GDM1 (cell line): ENCODE measurements at regions not wholly inside any gene's neighbourhood (a gene's known extent, or its start where the extent isn't known, plus 50 kb on each side); places are given as distances from the start of the nearest gene placed in this dataset.

ENCODE experiments used
- DNase-seq: peaks from one replicate; lab custom pipeline; 2025; lab: John Stamatoyannopoulos, UW

DNA sequence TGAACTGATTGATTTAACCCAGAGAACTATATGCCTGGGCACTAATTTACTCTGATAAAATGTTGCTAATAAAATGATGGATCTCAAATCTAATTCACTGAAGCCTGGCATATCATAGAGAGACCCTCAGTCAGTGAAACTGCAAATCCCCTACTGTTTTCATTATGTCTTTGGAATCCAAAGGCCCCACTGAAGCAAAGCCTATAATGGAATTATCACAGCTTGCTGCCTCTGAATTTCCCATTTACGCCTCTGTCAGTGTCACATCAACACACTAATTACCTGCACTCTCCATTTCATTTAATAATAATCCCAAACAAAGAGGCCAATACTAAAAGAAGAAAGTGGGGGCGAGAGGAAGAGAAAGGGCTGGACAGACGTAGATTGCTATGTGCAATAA lies 470.9 kb downstream of the MBD2 start:
- no peak for DNase-seq

DNA sequence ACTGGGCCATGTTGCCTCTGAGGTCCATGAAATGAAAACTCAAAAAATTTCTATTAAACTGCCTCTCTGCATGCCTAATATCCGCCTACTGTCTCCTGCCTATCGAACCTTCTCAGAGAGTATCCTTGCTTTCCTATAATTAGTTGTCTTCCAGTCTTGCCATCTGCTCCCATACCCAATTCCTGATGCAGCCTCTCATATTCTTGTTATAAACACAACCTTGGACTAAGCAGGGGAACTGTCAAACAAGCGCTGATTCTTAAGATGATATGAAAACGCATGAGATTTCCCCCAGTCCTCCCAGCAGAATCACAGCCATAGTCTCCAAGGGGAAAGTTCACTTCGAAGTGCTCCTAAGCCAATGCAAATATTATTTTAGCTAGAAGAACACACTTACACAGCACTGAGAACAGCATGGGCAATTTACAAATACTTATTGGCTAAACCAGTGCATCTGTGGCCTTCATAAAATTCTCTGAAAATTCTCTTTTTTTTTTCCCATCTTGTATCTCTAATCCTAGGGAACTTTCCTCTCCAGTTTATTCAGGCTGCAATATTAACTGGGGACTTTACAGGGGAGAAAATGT lies 471.6 kb downstream of the MBD2 start:
- DNase-seq: no peak

DNA sequence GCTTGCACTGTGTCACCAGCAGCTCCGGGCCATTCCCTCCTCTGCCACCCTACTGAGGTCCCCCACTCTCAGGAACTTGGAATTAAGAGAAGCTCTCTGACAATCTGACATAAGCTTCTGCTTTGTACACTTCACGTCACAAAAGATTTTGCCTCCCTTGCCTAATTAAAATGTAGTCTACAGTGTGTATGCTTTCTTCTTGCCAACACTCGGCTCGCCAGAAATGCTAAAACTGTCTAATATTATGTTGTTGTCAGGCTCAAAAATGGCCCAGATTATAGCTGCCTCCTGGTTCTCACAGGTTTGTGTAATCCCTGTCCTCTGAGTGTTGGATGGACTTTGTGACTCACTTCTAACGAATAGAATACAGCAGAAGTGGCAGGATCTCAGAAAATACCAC lies 474.7 kb downstream of the MBD2 start:
- DNase-seq: no peak

DNA sequence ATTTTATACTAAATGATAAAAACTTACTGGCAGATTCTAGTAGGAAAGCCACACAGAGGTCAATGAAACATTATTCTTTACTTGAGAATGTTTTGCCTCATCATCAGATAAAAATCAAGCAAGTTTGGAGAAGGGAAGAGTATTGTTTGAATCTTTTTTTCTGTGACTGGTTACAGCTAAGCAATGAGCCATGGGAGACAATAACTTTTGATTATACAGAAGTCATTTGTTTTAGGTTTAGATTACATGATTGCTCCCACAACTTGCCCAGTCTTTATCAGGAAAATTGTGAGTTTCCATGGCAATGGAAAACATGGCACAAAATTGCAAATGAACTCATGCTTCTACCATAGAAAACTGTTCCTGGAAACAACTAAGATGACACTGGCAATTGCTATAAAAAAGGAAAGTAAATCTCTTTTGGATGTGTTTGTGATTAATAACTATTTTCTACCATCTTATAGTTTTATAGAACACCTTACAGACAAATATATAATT lies 476.8 kb downstream of the MBD2 start:
- DNase-seq: no peak

DNA sequence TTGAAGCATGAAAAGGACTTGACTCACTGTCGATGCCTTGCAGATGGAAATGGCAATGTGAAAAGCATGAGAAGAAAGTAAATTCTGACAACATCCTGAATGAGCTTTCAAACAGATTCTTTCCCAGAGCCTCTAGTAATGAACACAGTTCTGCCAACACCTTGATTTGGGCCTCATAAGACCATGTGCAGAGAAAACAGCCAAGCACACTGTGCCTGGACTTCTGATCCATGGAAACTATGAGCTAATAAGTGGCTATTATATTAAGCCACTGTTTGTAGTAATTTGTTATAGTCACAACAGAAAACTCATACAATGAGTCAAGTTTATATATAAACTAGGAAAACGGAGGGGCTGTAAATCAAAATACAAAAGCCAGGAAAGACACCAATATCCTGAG lies 477.3 kb downstream of the MBD2 start:
- DNase-seq: no peak

DNA sequence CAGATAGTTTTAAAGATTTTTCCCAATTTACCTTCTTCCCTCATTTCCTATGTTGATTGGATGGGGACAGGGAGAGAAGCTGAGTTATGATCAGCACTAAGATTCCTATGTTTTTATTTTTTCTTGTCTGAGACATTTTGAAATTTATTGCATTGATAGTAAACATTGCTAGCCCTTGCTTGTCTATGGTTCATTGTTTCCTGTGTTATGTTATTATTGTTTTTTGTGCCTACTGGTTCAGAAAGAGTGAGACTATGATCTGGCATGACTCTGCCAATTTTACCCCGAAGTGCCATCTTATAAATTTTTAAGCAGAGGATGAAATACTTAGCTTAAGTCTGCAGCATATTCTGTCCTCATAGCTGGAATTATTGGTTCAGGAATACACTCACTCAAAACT lies 478.5 kb downstream of the MBD2 start:
- DNase-seq: no peak

DNA sequence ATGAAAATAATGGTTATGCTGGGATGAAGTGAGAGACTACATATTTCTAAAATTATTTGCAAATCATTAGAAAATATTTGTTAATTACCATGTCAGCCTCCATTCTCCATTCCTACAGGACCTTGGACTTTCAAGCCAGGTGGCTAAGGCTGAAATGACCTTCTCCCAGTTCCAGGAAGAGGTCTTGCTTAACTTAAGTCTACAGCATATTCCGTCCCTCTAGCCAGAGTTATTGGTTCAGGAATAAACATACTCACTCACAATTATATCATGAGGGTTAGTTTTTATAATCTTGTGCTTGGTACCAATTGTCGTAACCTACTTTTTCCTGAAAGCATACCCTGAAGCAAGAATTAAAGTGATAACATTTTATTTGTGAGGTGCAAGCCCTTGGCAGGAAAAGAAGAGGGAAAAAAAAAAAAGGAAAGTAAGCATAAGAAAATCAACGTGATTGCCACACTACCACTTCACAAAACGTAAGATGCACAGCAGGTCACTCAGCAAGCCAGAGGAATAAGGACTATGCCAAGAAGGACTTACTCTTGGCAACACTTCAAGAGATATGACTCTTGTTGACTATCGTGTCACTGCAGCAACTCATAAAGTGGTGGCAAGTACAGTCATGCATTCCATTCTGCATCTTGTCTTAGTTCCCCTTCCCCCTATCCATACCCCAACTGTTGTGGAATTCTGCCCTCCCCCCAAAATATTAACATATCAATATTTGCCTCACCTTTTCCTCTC lies 479.1 kb downstream of the MBD2 start:
- no peak for DNase-seq

DNA sequence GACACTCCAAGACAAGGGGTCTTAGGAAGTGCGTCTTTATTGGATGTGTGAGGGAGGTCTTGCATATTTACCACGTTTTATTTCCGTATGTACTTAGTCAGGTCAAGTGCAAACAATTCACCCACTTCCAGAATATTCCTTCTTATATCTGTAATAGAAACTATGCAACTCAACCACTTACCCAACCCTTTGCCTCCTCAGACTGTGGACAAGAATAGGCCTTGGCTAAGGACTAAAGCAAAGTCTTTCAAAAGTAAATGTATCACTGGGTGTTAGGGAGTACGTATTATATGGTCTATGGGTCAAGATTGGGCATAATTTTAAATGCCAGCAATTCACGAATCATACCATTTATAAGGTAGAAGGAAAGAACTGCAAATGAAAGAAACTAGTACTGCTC lies 484.8 kb downstream of the MBD2 start:
- no peak for DNase-seq

DNA sequence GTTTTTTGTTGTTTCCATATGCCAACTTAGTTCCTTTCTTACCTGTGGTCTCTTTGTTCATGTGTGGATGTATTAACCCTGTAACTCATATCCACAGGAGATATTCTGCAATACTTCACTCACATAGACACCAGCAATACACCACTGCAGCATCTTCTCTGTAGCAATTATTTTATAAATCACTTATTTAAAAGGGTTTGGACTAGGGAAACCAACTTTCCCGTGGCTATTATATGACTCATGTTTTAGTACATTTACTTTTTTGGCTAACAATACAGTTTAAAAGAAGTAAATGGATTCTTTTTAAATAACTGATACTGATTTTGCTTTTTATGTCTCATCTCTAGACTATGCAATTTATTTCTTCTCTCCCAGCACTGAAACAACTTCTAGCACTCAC lies 488.9 kb downstream of the MBD2 start:
- no peak for DNase-seq

DNA sequence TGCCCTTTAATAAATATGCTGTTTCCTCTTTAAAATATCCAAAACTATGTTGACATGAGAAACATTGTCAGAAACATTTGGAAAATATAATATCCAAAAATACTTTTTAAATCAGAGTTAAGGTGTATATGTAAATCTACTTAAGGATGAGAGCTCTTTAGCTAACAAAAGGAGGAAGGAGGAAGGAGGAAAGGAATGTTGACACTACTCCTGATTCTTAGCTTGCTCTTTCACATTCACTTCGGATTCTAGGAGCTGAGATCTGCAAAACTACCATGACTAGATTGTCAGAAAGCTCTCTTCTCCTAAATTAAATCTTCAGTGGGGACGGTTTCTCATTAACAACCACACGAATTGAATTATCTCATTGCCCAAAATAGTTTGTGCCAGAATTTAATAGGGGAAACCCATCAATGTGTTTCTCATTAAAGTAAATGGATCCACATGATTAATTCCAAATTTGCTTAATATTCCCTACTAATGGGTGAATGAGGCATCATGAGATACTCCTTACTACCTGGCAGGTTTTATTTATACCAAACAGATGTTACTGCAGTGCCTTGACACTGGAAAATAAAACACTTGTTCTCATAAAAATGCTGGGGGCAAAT lies 509.1 kb downstream of the MBD2 start:
- DNase-seq: no peak

DNA sequence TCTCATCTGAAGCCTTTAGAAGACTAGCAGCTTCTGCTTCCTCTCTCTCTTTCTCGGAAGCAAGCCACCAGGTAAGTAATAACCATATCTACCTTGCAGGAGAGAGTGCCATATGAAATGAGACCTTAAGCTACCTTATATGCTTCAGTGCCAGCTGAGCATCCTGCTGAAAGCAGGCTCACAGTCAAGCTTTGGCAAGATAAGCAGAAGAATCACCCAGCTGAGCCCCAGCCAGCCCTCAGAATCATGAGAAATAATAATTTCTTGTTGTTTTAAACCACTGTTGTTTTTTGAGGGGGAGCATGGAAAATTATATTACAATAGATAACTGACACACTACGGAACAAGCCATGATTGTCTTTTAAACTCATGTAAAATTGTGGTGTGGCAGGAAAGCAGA lies 514.4 kb downstream of the MBD2 start:
- DNase-seq: no peak

DNA sequence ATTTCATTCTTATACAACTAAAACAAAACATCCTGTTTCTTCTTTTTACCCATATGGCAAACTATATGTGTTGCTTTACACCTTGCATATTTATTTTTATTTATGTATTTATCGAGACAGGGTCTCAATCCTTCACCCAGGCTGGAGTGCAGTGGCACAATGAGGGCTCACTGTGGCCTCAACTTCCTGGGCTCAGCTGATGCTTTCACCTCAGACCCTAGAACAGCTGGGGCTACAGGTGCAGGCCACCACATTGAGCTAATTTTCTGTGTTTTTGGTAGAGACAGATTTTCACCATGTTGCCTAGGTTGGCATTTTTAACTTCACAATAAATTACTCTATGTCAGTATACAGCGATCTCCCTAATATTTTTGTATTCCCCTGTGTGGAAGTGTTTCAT lies 522.0 kb downstream of the MBD2 start:
- DNase-seq: no peak

DNA sequence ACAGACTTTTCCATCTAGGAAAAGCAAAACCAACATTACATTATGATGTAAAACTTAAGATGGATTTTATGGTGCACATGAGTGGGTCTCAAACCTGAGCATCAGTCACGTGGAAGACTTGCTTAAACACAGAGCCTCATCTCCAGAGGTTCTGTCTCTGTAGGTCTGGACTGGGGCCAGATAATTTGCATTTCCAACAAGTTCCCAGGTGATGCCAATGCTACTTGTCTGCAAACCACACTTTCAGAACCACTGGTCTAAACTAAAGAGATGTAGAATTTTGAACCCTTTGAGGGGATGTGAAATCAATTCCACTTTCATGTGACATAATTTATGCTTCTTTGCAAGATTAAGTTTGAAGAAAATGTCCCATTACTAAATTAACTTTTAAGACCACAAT lies 522.8 kb downstream of the MBD2 start:
- DNase-seq: no peak

DNA sequence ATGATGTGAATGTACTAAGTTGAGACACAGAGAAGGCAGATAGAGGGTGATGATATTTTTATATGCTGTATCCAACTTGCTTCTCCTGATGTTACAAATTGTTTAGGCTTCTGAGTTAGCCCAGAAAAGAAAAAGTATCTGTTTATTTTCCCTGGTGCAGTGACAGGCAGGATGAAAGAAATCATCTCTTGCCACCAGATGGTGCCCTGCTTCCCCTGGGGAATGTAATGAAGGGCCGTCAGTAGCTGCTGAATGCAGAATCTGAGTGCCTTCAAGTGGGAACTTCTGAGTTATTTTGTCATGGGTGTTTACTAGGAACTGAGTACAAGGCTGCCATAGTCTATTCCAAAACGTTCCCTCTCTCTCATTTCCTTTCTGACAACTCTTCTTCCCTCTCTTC lies 525.6 kb downstream of the MBD2 start:
- no peak for DNase-seq

DNA sequence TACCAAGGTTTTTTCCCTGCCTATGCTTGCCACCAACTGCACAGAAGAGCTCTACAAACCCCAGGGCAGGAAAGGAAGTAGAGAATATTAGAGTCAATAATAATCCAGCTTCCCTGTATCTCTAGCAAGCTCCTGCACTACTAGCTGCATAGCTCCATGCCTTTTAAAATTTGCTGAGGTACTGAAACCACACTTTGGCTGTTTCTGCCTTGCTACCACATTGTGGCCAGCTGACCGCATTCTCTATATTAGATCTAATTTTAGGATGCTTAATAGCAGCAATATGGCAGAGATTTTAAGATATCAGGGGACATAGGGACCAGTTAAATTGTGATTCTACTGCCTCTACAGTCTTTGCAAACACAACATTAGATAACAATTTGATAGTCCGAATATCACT lies 534.6 kb downstream of the MBD2 start:
- no peak for DNase-seq

DNA sequence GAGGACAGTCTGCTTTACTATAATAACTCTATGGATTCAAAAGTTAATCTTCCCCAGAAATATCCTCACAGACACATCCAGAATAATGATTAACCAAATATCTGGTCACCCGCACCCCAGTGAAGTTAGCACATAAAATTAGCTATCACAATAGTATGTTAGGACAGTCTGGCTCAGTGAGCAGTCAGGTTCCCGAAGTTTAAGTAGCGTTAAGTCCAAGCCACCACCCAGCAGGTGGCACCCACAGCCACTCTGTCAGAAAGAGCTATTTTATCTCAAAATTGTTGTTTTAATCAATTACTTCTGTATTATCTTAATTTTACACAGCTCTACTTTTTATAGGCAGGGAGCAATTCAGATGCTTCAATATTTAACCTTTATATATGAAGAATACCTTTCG lies 537.5 kb downstream of the MBD2 start:
- DNase-seq: no peak

DNA sequence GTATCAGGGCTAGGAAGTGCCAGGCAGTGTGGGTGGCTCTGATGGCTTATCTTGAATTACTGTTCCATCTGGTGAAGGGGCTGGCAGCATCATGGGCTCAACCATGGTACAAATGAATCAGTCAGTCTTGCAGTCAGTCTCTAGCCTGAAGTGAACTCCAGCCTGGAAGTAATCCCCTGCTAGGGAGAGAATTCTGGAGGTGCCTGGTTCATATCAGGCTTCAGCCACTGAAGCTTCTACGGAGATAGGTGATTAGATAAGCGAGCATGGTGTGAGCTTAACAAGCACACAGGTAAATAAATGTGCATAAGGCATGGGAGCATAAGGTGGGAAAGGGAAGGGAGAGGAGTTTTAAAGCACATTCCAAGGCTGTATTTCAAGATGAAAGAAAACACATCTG lies 541.7 kb downstream of the MBD2 start:
- no peak for DNase-seq

DNA sequence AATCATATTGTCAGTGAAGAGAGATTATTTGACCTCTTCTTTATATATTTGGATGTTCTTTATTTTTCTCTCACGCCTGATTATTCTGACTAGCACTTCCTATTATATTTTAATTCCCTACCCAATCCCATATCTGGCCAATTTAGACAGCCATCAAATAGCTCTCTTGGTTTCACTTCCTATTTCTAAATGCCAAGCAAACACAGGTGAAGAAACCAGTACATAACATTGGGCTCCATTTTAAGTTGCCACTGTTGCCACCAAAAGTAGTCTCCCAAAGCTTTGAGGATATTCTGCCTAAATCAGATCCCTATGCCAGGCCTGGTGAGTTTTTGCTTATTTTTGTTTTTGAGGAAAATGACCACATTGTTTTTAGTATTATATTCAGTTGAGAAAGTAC lies 547.0 kb downstream of the MBD2 start:
- no peak for DNase-seq

DNA sequence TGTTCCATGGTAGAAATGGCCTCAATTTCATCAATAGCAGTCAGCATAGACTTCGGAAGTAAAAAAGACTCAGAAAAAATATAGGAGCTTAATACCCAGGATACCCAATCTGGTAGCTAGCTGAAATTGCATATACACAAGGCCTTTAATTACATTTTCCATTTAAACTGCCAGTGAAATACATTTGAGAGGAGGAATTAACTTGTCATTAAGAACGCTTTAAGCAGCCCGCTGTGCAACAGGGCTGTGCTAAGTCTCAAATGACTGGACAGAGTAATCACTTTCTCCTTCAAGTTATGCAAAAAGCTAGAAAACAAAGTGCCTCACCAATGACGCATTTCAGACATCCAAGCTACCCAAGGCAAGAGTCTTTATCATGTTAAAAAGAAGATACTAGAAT lies 558.8 kb downstream of the MBD2 start:
- no peak for DNase-seq

DNA sequence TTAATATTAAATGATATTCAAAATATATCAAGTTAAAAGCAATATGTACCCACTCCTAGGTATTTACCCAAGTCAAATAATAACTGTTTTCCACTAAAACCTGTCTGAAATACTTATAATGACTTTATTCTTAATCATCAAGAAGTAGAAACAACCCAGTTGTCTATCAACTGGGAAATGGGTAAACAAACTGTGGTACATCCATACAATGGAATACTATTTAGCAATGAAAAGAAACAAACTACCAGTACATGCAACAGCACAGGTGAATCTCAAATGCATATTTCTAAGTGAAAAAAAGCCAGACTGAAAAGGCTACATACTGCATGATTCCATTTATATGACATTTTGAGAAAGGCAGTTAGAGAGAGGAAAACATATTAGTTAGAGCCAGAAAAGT lies 559.9 kb downstream of the MBD2 start:
- no peak for DNase-seq

DNA sequence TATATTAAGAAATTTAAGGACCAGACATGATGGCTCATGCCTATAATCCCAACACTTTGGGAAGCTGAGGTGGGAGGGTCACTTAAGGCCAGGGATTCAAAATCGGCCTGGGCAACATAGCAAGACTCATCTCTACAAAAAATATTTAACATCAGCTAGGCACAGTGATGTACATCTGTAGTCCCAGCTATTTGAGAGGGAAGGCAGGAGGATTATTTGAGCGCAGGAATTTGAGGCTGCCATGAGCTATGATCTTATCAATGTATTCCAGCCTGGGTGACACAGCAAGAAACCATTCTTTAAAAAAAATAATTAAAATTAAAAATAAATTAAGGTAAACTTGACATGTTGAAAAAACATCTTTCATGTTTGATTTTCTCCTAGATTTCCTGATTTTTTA lies 564.2 kb downstream of the MBD2 start:
- no peak for DNase-seq

DNA sequence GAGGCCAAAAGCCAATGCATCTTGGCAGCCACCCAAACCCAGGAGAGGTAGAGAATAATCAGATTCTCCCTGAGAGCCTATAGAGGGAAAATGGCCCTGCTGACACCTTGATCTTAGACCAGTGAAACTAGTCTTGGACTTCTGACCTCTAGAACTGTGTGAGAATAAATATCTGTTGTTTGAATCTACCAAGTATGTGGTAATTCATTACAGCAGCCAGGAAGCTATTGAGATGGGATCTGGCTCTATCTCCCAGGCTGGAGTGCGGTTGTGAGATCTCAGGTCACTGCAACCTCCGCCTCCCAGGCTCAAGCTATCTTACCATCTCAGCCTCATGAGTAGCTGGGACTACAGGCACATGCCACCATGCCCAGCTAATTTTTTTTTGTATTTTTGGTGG lies 567.2 kb downstream of the MBD2 start:
- no peak for DNase-seq

DNA sequence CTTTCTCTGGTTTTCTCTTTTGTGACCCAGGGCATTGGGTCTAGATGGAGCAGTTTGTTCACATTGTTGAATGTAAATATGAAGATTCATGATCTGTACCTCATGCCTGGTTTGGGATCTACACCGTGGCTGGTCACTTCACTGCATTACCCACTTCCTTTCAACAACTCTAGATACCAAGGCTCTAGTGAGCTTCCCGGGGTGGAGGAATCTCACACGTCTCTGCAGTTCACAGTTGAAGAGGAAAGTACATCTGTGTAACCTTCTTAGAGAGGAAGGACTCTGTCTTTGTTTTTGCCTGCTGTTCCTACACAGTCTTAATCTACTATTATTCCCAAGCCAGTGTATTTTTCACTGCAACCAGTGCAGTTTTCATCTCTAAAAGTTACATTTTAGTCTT lies 574.8 kb downstream of the MBD2 start:
- DNase-seq: no peak
